IMR-90 (cell line): ENCODE measurements at regions not wholly inside any gene's neighbourhood (a gene's known extent, or its start where the extent isn't known, plus 50 kb on each side); places are given as distances from the start of the nearest gene placed in this dataset.

ENCODE experiments used
- ATAC-seq: fragments of 200-7000 bp; cut with Tn5 transposase; 2 replicates; pipeline ENCODE4 v1.9.1; 2020; ENCODE audit warnings: low read depth, mild to moderate bottlenecking, moderate library complexity
- BruUV-seq: library from RNA; stranded (reverse); fragments of 400-500 nt; replicated peaks from 2 replicates; lab custom pipeline; 2021; lab: Mats Ljungman, UMichigan
- CTCF ChIA-PET: fragments of 300-600 bp; formaldehyde crosslinking; extraction: SDS; loops from one replicate; lab custom pipeline; 2021; ENCODE audit warnings: antibody characterized with exemption; lab: Yijun Ruan, JAX
- POLR2A ChIA-PET: fragments of 300-600 bp; sonication (Branson Sonifier 250); formaldehyde crosslinking; loops from one replicate; lab custom pipeline; 2022; ENCODE audit warnings: antibody characterized with exemption; ENCODE audit not compliant: unreplicated experiment; lab: Charles Lee
- DNase-seq: peaks from one replicate; pipeline ENCODE4 v3.0.0; 2013
- H2AFZ ChIP-seq: replicated peaks from 2 replicates; pipeline ENCODE3; 2013; ENCODE audit warnings: low read length, mild to moderate bottlenecking; ENCODE audit not compliant: poor library complexity
- H2AK5ac ChIP-seq: 2 replicates; pipeline ENCODE4 v1.6.1; 2013; ENCODE audit warnings: low read depth, low read length, inconsistent platforms
- H2AK9ac ChIP-seq: replicated peaks from 2 replicates; pipeline ENCODE3; 2013; ENCODE audit warnings: mild to moderate bottlenecking, low read depth, low read length, moderate library complexity; ENCODE audit not compliant: poor library complexity
- H2BK120ac ChIP-seq: 2 replicates; pipeline ENCODE4 v1.6.1; 2013; ENCODE audit warnings: low read depth, low read length, inconsistent platforms
- H2BK15ac ChIP-seq: 3 replicates; pipeline ENCODE4 v1.6.1; 2013; ENCODE audit warnings: low read depth, low read length, inconsistent platforms
- H2BK20ac ChIP-seq: 2 replicates; pipeline ENCODE4 v1.6.1; 2013; ENCODE audit warnings: low read depth, mild to moderate bottlenecking, inconsistent platforms, low read length, moderate library complexity
- H2BK5ac ChIP-seq: 2 replicates; pipeline ENCODE4 v1.6.1; 2013; ENCODE audit warnings: mild to moderate bottlenecking, low read depth, low read length, inconsistent platforms; ENCODE audit not compliant: poor library complexity, severe bottlenecking
- H3K14ac ChIP-seq: replicated peaks from 2 replicates; pipeline ENCODE4 v1.6.1; 2013; ENCODE audit warnings: low read depth, low read length, inconsistent platforms
- H3K18ac ChIP-seq: 2 replicates; pipeline ENCODE4 v1.6.1; 2013; ENCODE audit warnings: low read depth, low read length, control low read depth
- H3K23ac ChIP-seq: 2 replicates; pipeline ENCODE4 v1.6.1; 2013; ENCODE audit warnings: low read depth, low read length, inconsistent platforms
- H3K27ac ChIP-seq: 2 replicates; pipeline ENCODE4 v1.5.1; 2013; ENCODE audit warnings: mild to moderate bottlenecking, control low read depth, low read length; ENCODE audit not compliant: insufficient read depth
- H3K27me3 ChIP-seq: 2 replicates; pipeline ENCODE4 v1.6.1; 2013; ENCODE audit warnings: low read length; ENCODE audit not compliant: control insufficient read depth, insufficient read depth
- H3K36me3 ChIP-seq: 2 replicates; pipeline ENCODE4 v1.6.1; 2013; ENCODE audit warnings: low read length, mixed read lengths; ENCODE audit not compliant: control insufficient read depth, insufficient read depth
- H3K4ac ChIP-seq: 2 replicates; pipeline ENCODE4 v1.6.1; 2013; ENCODE audit warnings: low read depth, low read length, inconsistent platforms
- H3K4me1 ChIP-seq: 2 replicates; pipeline ENCODE4 v1.6.1; 2013; ENCODE audit warnings: low read length, mixed read lengths; ENCODE audit not compliant: control insufficient read depth, insufficient read depth
- H3K4me2 ChIP-seq: 2 replicates; pipeline ENCODE4 v1.6.1; 2013; ENCODE audit warnings: low read depth, mild to moderate bottlenecking, control low read depth, low read length, moderate library complexity
- H3K4me3 ChIP-seq: 2 replicates; pipeline ENCODE4 v1.5.1; 2013; ENCODE audit warnings: low read depth, mild to moderate bottlenecking, control low read depth, low read length, moderate library complexity; ENCODE audit not compliant: insufficient read depth
- H3K56ac ChIP-seq: 2 replicates; pipeline ENCODE4 v1.6.1; 2013; ENCODE audit warnings: low read length, inconsistent platforms; ENCODE audit not compliant: insufficient read depth; ENCODE audit errors: extremely low read depth
- H3K79me1 ChIP-seq, 2 experiments: 2 replicates each; pipeline ENCODE4 v1.6.1; 2013; ENCODE audit warnings: low read length in 2 of 2, inconsistent platforms in 1 of 2, low read depth in 1 of 2
- H3K9ac ChIP-seq: 2 replicates; pipeline ENCODE4 v1.6.1; 2013; ENCODE audit warnings: low read depth, low read length, control low read depth
- H3K9me1 ChIP-seq: 2 replicates; pipeline ENCODE4 v1.6.1; 2013; ENCODE audit warnings: low read length, inconsistent platforms; ENCODE audit not compliant: insufficient read depth
- H3K9me3 ChIP-seq: 2 replicates; pipeline ENCODE4 v1.6.1; 2013; ENCODE audit warnings: low read length; ENCODE audit not compliant: control insufficient read depth, insufficient read depth
- H4K20me1 ChIP-seq: 2 replicates; pipeline ENCODE4 v1.6.1; 2013; ENCODE audit warnings: low read length, inconsistent platforms; ENCODE audit not compliant: insufficient read depth
- H4K5ac ChIP-seq: 2 replicates; pipeline ENCODE4 v1.6.1; 2013; ENCODE audit warnings: mild to moderate bottlenecking, low read depth, low read length, control low read depth
- H4K8ac ChIP-seq, 2 experiments: 2 replicates each; pipeline ENCODE4 v1.6.1; 2013; ENCODE audit warnings: low read depth in 2 of 2, low read length in 2 of 2, control low read depth in 1 of 2, inconsistent platforms in 1 of 2
- H4K91ac ChIP-seq: 2 replicates; pipeline ENCODE4 v1.6.1; 2013; ENCODE audit warnings: low read depth, low read length, inconsistent platforms; ENCODE audit not compliant: insufficient read depth
- MAZ ChIP-seq: IDR thresholded peaks from 2 replicates; pipeline ENCODE4 v1.6.1; 2012; ENCODE audit warnings: low read depth, mild to moderate bottlenecking, low read length, improper control_type of control experiment, moderate library complexity, borderline replicate concordance
- USF2 ChIP-seq: fragments of 150-350 bp; IDR thresholded peaks from 2 replicates; pipeline ENCODE4 v1.6.1; 2017; ENCODE audit warnings: mild to moderate bottlenecking, antibody characterized with exemption, low read length, low read depth
- whole genome bisulfite sequencing, 2 experiments: methylation state at CpG; one replicate each; pipeline versions ENCODE4 v1.1.5 to v1.1.7; 2013; ENCODE audit warnings: missing lambda C conversion rate in 2 of 2; ENCODE audit not compliant: insufficient read length in 1 of 2; ENCODE audit errors: extremely low coverage in 2 of 2; 5-methylcytosine and 5-hydroxymethylcytosine counted together
- dilution Hi-C: fragments of 300-500 bp; cut with HindIII; formaldehyde crosslinking; loops from one replicate; pipeline ENCODE4 v1.14.3; 2018; ENCODE audit warnings: low sequenced_read_pairs; ENCODE audit not compliant: unreplicated experiment
- in situ Hi-C: fragments of 300-500 bp; cut with MboI; formaldehyde crosslinking; loops from 3 replicates; pipeline ENCODE4 v1.14.3; 2019; ENCODE audit warnings: low sequenced_read_pairs, inconsistent platforms, mixed read lengths
- intact Hi-C: fragments of 100-400 bp; cut with micrococcal nuclease; formaldehyde crosslinking; loops from 2 replicates; pipeline ENCODE4 v1.10.0; 2022

- no peak overlapping the region for H3K14ac ChIP-seq
- H2AK9ac ChIP-seq: no peak overlapping the region
- H2BK15ac ChIP-seq: no peak overlapping the region
- no peak overlapping the region for H2BK5ac ChIP-seq
- no peaks in the 10 kb centered on the region for H4K20me1 ChIP-seq
- H3K18ac ChIP-seq: no peak overlapping the region
- WGBS, 2 experiments: no CpG with 5 or more reads among the region's 7 CpGs
- H3K27me3 ChIP-seq: peaks cover 17% of the 10 kb centered on the region
- no TSS peak for BruUV-seq
- H3K79me1 ChIP-seq: no peaks in the 10 kb centered on the region
- in situ Hi-C loops (no loop called here), dilution Hi-C loops (no loop called here), intact Hi-C loops (no loop called here)
- no peak overlapping the region for H2AK5ac ChIP-seq
- ATAC-seq: no peak
- TF ChIP-seq USF2 (peak; percentile 68), MAZ (no peak)
- ChIA-PET POLR2A (no interaction called here), CTCF (no interaction called here)
- no peak overlapping the region for H3K4me3 ChIP-seq
- no peak overlapping the region for H4K91ac ChIP-seq
- H3K4me2 ChIP-seq: no peak overlapping the region
- H3K9me3 ChIP-seq: no peaks in the 10 kb centered on the region
- H2BK20ac ChIP-seq: no peak overlapping the region
- no peak for DNase-seq
- no peak overlapping the region for H3K56ac ChIP-seq
- H3K4ac ChIP-seq: no peak overlapping the region
- no peak overlapping the region for H4K8ac ChIP-seq
- H2AFZ ChIP-seq: no peak overlapping the region
- no peaks in the 10 kb centered on the region; the same call in 1 of the 2 replicates for H3K4me1 ChIP-seq
- H2BK120ac ChIP-seq: no peak overlapping the region
- no peak overlapping the region for H3K23ac ChIP-seq
- H3K36me3 ChIP-seq: no peaks in the 10 kb centered on the region
- no peak overlapping the region for H3K9ac ChIP-seq
- H3K9me1 ChIP-seq: no peaks in the 10 kb centered on the region
- H4K5ac ChIP-seq: no peak overlapping the region
- no peak overlapping the region for H3K27ac ChIP-seq
Observed at GRCh38 chr15:79172032-79172481, 81.5 kb upstream of the RASGRF1 start.
